ENCODE measurements at regions not wholly inside any gene's neighbourhood (a gene's known extent, or its start where the extent isn't known, plus 50 kb on each side); places are given as distances from the start of the nearest gene placed in this dataset.

DNA sequence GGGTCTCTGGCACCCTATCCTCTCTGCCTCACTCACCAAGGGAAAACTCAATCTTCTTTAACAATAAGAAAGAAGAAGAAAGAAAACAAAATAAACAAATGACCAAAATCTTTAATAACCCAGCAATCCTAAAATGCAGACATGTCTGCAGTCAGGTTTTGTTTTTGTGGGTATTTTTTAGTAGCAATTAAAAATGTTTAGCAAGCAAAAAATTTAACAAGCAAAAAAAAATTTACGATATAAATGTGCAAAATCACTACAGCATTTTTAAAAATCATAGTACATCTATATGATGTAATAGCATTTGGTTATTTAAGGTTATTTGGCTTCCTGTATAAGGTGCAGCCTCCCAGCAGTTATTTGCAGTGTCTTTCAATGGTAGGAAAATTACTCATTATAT lies 151.3 kb upstream of the MAP3K1 start:
- TF ChIP-seq, protein P1, sequence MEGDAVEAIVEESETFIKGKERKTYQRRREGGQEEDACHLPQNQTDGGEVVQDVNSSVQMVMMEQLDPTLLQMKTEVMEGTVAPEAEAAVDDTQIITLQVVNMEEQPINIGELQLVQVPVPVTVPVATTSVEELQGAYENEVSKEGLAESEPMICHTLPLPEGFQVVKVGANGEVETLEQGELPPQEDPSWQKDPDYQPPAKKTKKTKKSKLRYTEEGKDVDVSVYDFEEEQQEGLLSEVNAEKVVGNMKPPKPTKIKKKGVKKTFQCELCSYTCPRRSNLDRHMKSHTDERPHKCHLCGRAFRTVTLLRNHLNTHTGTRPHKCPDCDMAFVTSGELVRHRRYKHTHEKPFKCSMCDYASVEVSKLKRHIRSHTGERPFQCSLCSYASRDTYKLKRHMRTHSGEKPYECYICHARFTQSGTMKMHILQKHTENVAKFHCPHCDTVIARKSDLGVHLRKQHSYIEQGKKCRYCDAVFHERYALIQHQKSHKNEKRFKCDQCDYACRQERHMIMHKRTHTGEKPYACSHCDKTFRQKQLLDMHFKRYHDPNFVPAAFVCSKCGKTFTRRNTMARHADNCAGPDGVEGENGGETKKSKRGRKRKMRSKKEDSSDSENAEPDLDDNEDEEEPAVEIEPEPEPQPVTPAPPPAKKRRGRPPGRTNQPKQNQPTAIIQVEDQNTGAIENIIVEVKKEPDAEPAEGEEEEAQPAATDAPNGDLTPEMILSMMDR (IDR thresholded peaks at IDR 0.05; ENCODE audit: extremely low read depth, insufficient read depth, missing control alignments), result no peak
- in situ Hi-C loops (cut with MboI; ENCODE audit: low pct_unique_long_range_greater_than_20kb, low sequenced_read_pairs, unreplicated experiment), result no loop called here
- no peak for DNase-seq (ENCODE audit: low spot score)

DNA sequence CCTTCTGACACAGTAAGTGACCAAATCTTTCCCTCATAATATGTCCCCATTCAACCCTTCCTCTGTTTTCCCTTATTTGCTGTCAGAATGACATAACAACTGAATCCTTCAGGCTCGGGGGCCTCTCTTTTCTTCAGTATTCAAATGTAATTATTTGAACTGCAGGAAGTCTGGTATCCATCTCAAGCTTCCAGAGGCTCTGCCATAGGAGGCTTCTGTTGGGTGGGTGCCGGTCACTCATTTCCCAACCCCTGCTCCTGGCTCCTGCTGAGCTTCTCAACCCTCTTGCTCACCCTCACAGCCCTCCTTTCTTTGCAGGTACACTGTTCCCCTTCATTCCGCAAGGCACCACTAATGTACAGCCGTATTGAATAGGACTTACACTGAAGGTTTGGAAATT lies 151.8 kb upstream of the MAP3K1 start:
- in situ Hi-C loops (cut with MboI; ENCODE audit: low pct_unique_long_range_greater_than_20kb, low sequenced_read_pairs, unreplicated experiment), result no loop called here
- TF ChIP-seq, protein P1 (IDR thresholded peaks at IDR 0.05; ENCODE audit: extremely low read depth, insufficient read depth, missing control alignments), result no peak
- no peak for DNase-seq (ENCODE audit: low spot score)

DNA sequence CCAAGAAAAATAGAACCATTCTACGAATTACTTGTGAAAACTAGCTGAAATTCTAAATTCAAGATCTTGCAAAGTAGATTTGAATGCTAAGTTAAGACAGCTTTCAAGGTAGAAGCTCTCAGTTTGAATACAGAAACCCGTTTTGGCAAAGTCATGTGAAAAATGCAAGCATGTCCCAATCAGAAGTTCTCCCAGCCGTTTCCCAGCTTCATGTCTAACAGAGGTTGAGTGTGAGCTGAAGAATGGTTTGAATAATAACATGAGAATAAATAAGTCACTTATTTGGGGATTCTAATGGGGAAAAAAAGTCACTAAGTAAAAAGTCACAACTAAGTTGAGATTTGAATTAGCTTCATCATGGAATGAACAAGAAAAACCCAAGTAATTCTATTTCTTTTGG lies 152.5 kb upstream of the MAP3K1 start:
- TF ChIP-seq, protein P1 (IDR thresholded peaks at IDR 0.05; ENCODE audit: extremely low read depth, insufficient read depth, missing control alignments), result no peak
- in situ Hi-C loops (cut with MboI; ENCODE audit: low pct_unique_long_range_greater_than_20kb, low sequenced_read_pairs, unreplicated experiment), result no loop called here
- no peak for DNase-seq (ENCODE audit: low spot score)

DNA sequence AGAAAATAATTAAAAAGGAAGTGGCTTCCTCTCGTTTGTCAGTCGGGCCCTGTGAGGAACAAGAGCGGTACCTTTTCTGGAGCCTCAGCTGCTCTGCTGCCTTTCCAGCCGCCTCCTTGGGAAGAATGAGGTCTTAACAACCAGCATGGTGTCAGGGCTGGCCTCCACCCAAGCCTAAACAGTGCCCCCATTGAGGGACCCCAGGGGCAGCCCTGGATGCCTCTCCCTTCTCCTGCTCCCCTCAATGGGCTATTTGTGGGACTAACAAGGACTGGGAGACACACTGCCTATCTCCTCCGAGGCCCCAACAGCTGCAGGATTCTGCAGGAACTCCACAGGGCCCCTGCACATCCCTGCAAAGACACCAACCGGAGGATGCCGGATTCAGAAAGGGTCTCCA lies 155.4 kb upstream of the MAP3K1 start:
- DNase-seq (ENCODE audit: low spot score), result no peak
- in situ Hi-C loops (cut with MboI; ENCODE audit: low pct_unique_long_range_greater_than_20kb, low sequenced_read_pairs, unreplicated experiment), result no loop called here
- TF ChIP-seq, protein P1 (IDR thresholded peaks at IDR 0.05; ENCODE audit: extremely low read depth, insufficient read depth, missing control alignments), result no peak

DNA sequence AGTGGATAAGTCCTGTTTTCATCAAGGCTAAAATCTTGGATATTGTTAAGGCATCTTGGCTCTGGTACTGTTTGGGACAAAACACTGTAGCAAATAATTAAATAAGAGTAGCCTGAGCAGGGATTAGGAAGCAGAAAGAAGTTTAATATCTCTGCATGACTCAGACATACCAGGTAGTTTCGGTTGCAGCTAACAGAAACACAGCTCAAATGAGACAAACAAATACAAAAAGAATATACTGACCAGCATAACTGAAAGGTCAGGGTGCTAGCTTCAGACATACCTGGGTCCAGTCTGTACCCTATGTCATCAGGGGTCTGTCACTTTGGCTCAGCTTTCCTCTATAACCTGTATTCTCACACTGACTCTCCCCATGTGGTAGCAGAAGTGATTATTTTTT lies 156.4 kb upstream of the MAP3K1 start:
- DNase-seq (ENCODE audit: low spot score), result no peak
- in situ Hi-C loops (cut with MboI; ENCODE audit: low pct_unique_long_range_greater_than_20kb, low sequenced_read_pairs, unreplicated experiment), result no loop called here
- TF ChIP-seq, protein P1 (IDR thresholded peaks at IDR 0.05; ENCODE audit: extremely low read depth, insufficient read depth, missing control alignments), result no peak

DNA sequence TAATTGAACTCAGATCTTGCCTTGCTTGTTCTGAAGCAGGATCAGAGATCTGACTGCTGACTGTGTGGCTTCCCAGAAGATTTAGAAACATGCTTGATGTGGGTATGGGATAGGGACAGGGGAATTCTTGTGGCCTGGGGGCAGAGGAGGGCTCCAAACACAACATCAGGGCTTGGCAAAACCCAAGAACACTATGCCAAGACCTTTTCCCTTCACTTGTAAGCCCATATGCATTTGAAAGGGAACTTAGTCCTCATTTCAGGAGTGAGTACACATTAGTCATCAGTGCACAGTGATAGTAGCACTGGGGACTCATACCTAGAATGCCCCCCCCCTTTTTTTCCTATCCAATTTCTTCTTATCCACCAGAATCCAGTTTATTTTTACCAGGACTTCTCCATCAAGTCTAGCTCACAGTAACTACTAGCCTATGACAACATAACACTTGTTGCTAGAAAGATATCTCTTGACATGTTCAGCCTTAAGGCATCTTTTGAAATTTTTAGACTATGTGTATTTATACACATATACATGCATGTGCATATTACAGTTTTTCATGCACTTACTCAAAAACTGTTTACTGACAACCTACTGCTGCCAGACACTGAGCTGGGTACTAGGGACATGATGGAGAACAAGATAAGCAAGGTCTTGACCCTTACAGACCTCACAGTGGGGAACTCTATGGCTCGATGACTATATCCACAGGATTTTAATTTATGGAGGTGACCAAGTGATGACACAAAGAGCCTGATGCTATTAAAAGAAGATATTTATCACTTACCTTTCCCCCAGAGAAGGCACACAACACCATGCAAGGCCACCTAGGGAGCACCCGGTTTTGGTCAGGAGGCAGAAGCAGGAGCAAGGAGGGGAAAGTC lies 158.3 kb upstream of the MAP3K1 start:
- DNase-seq (ENCODE audit: low spot score), result no peak
- in situ Hi-C loops (cut with MboI; ENCODE audit: low pct_unique_long_range_greater_than_20kb, low sequenced_read_pairs, unreplicated experiment), result no loop called here
- TF ChIP-seq, protein P1 (IDR thresholded peaks at IDR 0.05; ENCODE audit: extremely low read depth, insufficient read depth, missing control alignments), result no peak

Measured in GM13977 (cell line).